ENCODE measurements at regions not wholly inside any gene's neighbourhood (a gene's known extent, or its start where the extent isn't known, plus 50 kb on each side); places are given as distances from the start of the nearest gene placed in this dataset.

GRCh38 chr10:78584266-78584665, 484.5 kb upstream of the ZMIZ1 start:
- TF ChIP-seq BHLHE40 (IDR thresholded peaks at IDR 0.05; ENCODE audit: borderline replicate concordance), result no peak
- no peak for TF ChIP-seq TARDBP (IDR thresholded peaks at IDR 0.05)
- no peak for TF ChIP-seq HDGF (IDR thresholded peaks at IDR 0.05; ENCODE audit: borderline replicate concordance)
- TF ChIP-seq FOXA1 (IDR thresholded peaks at IDR 0.05), result no peak
- TF ChIP-seq L3MBTL2 (conservative IDR thresholded peaks at IDR 0.05), result no peak
- no peak for TF ChIP-seq SP1 (IDR thresholded peaks at IDR 0.05)
- TF ChIP-seq PKNOX1 (IDR thresholded peaks at IDR 0.05), result no peak
- no peak for TF ChIP-seq FOXM1 (IDR thresholded peaks at IDR 0.05; ENCODE audit: borderline replicate concordance)
- TF ChIP-seq NFRKB (IDR thresholded peaks at IDR 0.05), result no peak
- TF ChIP-seq ZNF384 (IDR thresholded peaks at IDR 0.05), result no peak
- no peak for TF ChIP-seq ELF4 (IDR thresholded peaks at IDR 0.05)
- no peak for TF ChIP-seq SUZ12 (IDR thresholded peaks at IDR 0.05)

Measured in HEK293T (cell line).